NCI-H2227 (cell line): ENCODE measurements at regions not wholly inside any gene's neighbourhood (a gene's known extent, or its start where the extent isn't known, plus 50 kb on each side); places are given as distances from the start of the nearest gene placed in this dataset.

ENCODE experiments used
- DNase-seq: peaks from one replicate; lab custom pipeline; 2025; ENCODE audit not compliant: unreplicated experiment; lab: John Stamatoyannopoulos, UW

DNA sequence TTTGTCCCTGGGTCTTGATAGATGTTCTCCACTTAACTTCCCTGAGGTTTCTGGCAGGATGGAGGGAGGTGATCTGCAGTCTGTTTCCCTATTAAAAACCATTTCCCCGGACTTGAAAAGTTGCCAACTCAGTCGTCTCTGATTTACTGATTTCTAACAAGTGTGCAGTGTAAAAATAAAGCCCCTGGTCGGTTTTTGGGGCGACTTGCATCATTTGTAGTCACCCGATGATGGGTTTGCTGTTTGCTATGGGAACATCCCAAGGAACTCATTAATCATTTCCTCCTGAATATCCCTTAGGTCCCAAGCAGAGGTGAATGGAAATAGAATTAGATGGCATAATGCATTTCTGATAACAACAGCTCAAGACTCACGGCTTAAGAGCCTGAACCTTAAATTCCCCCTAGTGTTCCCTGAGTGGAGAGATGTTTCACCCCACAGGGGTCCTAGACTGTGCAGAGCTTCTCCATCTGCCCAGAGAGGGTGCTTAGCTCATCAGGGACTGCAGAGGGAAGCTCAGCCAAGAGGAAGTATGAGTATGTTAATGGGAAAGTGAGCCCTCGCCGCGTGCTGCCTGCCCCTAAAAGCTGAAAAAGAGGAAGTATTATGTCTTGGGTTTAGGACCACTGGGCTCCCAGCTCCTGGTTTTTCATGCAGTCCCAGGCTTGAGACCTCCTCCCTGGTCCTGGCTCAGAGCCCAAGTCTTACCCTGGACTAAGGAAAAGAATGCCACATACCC lies 115.1 kb upstream of the DAP start:
- no peak for DNase-seq

DNA sequence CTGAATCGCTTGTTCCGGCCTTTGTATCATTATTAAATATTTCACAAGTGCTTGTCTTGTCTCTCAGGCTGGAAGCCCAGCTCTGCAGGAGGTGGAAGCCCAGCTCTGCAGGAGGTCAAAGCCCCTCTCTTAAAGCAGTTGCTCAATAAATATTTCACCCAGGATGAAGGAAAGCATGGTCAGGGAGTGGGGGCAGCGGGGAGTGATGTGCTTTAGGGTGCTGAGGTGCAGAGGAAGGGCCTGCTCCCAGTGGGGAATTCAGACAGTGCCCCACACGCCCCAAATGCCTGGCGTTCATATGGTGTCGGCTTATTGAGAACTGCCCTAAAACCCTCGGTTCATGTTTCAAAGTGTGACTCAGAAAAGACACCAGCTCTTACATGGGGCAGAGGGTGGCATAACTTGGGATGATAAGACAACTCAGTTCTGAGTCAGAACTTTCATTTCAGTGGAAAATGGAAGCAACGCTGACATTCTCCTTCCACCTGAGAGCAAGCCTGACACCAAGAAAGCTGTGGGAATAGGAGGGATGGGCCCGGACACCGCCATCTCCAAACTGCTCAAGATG lies 114.3 kb upstream of the DAP start:
- no peak for DNase-seq

DNA sequence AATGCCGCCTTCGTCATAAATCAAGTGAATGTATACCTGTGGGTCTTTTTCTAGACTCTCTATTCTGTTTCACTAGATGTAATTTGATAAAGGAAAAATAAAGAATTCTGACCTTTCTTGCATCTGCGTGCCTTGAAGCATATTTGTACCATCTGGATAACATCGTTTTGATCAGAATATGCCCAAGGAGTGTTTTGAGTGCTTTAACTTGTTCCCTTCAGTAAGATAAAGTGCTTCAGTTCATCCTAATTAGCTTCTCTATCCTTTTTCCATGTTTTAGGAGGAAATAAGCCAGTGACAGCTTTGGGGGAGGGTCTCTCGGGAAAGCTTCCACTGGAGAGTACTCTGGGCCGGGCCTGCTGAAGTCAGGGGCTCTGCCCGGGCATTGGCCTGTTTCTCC lies 113.5 kb upstream of the DAP start:
- DNase-seq = no peak

DNA sequence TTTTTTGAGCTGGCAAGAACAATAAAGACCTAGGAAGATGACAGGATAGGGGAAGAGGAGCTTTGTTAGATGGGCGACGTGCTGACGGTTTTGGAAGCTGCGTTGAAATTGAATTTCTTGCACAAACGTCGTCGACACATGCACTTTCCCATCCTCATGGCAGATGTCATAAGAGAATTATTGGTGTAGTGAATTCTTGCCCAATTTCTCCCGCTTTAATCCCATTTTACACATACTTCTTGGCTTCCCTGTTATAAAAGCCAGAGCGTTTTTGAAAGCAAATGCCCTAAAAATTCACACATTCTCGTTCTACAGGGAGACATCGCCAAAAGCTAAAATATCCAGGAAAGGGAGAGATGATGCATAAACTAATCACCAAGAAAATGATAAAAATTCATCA lies 109.8 kb upstream of the DAP start:
- no peak for DNase-seq

DNA sequence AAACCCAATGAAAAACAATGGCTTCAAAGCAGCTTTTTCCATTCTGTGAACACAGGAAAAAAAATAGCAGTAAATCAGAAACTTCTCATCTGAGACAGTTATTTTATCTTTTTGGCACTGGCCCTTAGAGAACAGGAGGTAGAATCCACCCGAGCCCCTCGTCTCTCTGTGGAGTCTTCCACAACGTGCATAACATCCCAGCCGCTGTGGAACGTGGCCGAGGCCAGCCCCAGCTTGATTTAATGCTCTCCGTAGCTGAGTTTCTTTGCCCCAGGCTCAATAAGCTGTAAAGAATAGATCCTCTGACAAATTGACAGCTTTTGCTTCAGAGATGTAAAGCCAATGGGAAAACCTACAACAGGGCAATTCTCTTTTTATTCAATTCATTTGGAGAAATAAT lies 107.9 kb upstream of the DAP start:
- no peak for DNase-seq

DNA sequence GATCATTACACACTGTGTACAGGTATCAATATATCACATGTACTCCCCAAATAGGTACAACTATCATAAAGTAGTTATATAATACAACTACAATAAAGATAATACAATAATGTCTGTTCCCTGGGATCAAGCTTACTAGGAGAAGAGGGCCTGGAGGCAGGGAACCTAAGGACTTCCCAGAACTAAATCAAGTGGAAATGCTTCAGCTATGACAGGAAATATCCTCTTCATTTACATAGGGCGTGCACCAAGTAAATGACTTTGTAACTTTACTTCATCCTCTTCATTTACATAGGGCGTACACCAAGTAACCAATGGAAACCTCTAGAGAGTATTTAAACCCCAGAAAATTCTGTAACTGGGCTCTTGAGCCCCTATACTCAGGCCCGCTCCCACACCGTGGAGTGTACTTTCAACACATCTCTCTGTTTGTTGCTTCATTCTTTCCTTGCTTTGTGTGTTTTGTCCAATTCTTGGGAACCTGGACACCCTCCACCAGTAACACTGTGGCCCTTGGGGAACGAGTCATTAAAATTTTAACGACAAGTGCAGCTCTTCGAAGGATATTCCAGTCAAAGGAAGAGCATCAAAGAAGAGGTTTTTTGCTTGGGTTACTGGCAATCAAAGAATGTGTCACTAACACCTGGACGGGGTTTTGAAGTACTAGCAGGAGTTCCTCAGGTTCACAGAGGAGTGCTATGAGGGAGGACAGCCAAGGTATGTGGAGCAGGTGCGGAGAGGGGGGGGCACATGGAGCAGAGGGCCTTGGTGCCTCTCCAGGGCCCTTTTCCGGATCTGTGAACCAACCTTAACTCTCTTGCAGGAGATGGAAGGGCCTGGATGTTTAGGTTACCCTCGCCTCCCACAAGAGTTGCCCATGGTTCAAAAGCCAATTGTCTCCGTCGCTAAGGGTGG lies 106.6 kb upstream of the DAP start:
- no peak for DNase-seq

DNA sequence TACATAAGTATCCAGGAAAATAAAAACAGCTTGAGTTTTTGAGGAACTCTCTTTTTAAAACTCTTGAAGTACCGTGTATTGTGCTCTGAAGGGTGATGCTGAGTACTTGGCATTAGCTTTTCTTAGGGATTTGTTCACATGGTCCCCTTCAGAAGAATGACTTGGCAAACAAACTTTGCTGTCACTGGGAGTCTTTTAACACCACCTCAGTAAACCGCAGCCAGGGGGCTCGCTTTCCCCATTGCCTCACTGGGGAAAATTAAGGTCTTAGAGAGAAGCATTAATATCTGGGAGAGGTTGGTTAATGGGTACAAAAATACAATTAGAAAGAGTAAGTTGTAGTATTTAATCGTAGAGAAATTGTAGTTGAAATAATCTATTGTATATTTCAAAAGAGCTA lies 105.9 kb upstream of the DAP start:
- DNase-seq = no peak

DNA sequence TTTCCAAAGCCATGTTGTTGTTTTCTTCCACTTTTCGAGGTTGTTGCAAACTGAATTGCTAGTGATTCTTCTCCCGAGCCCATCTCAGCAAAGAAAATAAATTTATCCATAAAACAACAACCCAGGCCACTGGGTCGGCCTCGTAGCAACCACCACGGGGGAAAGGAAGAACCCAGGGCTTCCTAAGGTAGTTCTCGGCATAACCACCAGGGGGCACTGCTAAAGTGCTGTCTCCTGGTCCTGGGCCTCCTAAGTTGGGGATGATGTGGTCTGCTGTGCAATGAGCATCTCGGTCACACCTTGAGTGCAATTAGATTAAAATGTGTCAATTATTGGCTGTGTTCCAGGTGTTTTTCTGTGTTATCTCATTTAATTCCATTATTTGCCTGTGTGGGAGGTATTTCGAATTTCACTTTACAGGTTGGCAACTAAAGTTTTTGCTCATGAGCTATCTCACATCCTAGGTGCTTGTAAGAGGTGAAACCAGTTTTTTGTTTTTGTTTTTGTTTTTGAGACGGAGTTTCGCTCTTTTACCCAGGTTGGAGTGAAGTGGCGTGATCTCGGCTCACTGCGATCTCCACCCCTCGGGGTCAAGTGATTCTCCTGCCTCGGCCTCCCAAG lies 102.8 kb upstream of the DAP start:
- peak; percentile 28 for DNase-seq

DNA sequence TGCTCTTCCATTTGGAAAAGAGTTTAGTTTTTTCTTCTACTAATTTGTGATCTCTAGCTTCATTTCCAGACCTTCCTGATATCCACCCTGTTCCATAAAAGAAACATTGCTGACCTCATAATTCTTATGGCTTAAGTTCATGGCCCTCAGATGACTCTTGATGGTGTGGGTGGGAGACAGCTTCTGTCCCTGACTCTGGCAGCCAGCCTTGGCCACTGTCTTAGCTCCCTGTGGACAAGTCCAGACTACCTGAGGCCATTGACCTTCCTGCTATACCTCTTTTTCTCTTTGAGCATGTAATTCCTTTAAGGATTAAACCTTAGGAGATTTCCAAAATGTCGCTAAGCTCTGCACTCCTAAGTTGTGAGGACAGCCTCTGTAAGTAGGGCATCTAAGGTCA lies 101.1 kb upstream of the DAP start:
- DNase-seq = no peak

DNA sequence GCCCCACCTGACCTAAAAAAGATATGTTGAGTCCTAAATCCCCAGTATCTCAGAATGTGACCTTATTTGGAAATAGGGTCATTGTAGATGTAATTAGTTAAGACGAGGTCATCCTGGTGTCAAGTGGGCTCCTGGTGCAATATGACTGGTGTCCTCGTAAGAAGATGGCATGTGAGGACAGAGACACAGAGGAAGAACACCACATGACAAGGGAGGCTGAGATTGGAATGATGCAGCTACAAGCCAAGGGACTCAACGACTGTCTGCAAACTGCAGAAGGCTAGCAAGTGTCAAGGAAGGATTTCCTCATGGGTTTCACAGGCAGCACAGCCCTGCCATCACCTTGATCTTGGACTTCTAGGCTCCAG lies 100.4 kb upstream of the DAP start:
- DNase-seq = no peak

DNA sequence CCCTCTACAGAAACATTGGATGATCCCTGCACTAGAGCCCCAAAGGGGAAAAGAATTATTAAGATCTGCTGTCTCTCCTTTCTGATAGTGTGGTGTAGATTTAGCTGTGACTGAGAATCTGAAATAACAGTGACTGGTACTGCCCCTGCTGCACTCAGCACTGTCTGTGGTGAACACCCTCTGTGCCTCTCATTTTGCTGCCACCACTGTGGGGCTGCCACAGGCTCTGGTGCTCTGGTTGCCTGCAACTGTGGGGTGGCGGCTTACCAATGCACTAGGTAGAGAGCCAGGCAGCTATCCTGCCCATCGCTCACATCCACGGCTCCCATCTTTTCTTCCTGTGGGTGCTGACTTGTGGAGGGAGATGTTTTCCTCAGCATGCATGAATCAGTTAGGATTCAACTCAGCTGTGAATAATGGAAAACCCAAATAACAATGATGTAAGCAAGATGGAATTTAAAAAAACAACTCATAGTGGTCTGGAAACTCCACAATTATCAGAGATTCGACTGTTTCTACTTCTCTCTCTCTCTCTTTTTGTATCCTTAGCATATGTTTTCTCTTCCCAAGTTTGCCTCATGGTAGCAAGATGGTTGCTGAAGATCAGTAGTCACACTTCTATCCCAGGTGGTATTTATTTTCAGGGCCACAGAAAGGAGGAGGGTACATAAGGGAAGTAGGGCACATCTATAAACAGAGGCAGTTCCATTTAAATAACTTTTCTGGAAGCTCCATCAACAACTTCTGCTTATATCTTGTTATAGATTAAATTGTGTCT lies 99.8 kb upstream of the DAP start:
- no peak for DNase-seq

DNA sequence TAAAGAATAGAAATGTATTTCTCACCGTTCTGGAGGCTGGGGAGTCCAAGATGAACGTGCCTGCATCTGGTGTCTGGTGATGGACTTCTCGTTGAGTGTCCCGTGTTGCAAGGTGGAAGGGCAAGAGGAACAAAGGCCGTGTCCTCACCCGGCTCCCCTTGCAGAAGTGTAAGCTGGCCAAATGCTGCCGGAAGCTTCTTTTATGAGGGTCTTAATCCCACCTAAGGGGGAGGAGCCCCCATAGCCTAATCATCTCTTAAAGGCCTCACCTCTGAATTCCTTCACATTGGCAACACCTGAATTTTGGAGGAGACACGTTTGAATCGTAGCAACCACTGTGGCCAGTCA lies 99.1 kb upstream of the DAP start:
- DNase-seq = no peak

DNA sequence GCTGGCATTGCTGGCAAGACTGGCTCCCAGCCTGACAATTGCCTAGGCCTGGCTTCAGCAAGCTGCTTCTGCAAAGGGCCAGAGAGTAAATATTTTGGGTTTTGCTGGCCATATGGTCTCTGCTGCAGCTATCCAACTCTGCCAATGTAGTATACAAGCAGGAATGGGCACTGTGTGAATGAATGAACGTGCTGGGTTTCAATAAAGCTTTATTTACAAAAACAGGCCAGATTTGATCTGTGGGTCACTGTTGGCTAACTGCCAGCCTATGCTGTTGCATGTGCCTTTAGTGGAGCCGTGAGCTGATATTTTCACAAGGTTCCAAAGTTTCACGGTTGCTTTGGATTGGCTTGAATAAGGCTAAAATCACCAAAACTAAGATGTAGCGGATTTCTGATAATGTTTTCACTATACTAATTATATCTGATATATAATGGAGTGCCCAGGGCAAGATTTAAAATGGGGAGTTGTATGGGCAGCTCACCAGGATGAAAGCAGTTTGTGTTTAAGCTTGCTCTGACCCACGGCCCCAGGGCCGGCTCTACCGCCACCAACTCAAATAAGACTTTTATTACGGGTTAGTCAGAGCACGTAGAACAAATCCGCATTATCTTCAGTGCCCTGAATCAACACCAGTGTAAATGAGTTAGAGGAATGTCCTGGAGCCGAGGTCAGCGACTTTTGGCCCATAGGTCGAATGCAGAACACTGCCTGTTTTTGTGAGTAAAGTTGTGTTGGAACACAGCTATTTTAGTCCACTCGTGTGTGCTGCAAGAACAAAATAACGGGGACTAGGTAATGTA lies 98.6 kb upstream of the DAP start:
- DNase-seq = no peak

DNA sequence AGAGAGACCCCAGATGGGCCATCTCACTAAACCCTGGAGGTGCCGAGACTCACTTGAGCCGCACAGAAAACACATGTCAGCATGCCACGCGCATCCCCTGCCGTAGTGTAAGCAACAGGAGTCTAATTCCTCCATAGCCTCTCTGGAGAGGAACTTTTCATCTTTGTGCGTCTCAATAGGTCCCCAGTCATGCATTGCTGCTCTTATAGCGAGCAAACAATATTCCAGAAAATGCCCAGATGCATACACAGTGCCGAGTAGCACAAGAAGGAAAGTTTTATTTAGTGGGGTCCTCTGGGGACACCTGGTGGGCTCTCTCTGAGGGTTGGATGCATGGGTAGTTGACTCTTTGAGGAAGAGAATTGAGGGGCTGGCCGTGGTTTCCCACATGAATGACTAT lies 97.9 kb upstream of the DAP start:
- no peak for DNase-seq

DNA sequence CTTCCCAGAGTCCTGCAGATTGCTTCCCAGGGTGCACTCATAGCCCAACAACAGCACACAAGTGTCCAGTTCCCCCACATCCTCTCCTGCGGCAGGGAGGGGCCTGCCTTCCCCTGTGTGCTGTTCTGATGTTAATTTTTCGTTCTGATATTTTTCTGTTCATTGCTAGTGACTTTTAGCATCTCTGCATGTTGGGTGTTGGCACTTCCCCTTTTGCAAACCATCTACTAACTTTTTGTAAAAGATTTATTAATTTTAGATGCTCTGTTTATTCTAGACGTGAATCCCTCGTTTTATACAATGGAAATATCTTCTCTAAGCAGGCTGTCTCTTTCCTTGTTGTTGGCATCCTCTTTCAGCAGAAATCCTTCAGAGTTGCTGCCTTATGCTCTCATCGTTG lies 97.3 kb upstream of the DAP start:
- no peak for DNase-seq

DNA sequence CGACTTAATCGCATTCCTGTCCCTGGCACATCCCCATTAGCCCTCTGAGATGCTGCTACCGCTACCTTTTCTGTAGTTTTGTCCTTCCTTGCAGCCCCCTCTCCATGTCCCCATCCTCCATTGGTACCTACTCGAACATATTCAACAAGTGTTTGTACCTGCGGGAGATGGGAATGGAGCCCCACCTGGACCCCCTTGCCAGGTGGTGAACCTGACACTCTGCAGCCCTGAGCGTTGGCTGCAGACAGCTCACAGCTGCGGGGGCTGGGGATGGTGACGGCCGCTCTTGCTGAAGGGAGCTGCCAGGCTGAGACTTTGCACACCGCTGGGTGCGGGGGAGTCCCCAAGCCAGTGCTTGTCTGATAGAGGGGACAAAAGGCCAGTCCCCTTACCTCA lies 96.3 kb upstream of the DAP start:
- DNase-seq = no peak

DNA sequence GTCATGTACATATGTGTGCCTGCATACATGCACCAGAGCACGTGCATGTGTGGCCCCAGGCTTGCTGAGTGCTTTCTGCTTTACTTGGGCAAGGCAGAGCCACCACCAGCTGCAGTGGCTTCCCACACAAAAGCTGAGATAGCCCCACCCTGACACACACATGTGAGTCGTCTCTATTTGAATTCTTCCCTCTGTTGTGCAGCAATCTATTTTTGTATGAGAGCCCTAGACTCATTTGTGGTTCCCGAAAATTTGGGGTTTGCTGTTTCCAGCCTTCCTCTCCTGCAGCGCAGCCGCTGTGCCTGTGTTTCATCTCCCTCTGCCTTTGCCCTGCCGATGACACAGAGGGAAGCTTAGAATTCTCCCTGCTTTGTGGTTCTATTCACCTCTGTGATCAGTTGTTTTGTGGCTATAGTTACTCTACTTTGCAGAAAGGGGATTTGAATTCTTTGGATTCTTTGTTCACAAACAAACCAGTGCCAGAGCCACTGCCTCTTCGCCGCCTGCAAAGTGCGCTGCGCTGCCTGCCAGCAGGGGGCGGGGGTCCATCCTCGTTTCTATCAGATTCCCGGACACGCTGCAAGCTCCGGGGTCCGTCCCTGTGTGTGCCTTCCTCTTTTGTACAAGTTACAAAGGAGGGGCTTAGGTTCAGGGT lies 95.8 kb upstream of the DAP start:
- peak; percentile 69 for DNase-seq

DNA sequence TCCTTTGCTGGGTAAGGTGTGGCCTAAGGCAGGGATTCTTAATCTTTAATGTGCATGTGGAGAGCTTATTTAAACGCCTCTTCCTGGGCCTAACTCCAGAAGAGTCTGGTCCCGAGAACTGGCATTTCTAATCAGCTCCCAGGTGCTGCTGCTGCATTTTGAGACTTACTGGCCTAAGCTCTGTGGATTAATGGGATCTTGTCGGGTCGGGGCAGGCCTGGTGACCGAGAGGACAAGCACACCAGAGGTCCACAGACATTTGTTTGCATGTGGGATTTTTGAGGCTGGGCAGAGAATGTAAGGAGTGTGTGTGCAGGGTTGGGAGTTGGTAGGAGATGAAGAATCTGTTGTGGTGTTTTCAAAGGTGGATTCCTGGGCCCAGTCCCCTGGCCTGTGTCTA lies 95.0 kb upstream of the DAP start:
- DNase-seq = no peak

DNA sequence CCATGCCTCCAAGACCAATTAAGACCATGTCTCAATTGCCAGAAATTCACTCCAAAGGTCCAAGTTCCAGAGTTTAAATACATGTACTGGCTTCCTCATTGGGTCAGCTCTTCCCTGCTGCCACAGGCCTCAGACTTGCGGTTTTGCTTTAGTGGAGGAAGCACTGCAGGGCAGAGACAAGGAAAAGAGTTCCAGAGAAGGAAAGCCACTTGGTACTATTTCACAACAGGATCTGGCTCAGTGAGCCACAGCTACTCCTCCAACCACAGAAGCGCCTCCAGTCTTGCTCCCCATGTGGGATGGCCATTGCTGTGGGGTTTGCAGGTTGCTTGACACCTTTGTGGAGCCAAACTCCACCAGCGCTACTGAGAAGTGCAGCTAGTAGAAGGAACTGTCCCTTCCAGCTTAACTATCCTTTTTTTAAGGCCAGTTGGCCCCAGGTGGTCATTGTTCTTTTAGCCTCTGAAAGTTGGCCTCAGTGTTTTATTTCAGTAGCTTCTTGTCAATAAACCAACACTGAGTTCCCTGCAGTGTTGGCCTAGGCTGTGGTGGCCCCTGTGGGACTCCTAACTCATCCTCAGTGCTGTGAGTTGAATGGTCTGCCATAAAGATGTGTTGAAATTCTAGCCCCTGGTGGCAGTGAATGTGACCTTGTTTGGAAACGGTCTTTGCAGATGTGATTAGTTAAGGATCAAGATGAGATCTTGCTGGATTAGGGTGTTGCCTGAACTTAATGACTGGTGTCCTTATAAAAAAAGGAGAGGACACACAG lies 93.7 kb upstream of the DAP start:
- no peak for DNase-seq
